ENCODE measurements at regions not wholly inside any gene's neighbourhood (a gene's known extent, or its start where the extent isn't known, plus 50 kb on each side); places are given as distances from the start of the nearest gene placed in this dataset.

DNA sequence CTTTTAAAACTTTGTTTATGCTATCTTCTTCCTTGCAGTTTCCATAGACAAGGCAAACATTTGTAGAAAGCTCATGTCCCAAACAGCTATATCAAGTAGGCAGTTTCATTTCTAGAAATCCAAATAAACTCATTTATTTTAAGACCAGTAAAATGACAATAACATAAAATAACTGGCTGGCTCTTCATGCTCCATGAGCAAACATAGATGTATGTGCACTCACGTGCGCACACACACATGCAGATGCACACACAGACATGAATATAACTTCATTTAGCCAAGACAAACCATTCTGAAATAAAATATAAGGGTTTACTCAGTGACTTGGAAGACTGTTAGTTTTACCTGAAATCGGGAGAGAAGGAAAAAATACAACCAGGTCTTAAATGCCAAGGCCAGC lies 176.5 kb upstream of the GAS1 start:
- no peak overlapping the region for H3K27ac ChIP-seq
- H3K9me3 ChIP-seq (replicated peaks) = no peaks in the 10 kb centered on the region
- no peaks in the 10 kb centered on the region for H3K36me3 ChIP-seq
- no peak for DNase-seq (ENCODE audit: low read depth in 1 of 2, low spot score in 2 of 2)
- no peaks in the 10 kb centered on the region for H3K27me3 ChIP-seq (replicated peaks)
- H3K4me3 ChIP-seq = no peak overlapping the region
- peaks cover 15% of the 10 kb centered on the region for H3K4me1 ChIP-seq (replicated peaks)

GRCh38 chr9:87125819-87126218 lies 178.5 kb upstream of the GAS1 start:
- Histone ChIP-seq H3K36me3 (no peaks in the 10 kb centered on the region), H3K4me3 (no peak overlapping the region), H3K4me1 (replicated peaks) (peaks cover 18% of the 10 kb centered on the region), H3K27ac (no peak overlapping the region), H3K9me3 (replicated peaks) (no peaks in the 10 kb centered on the region), H3K27me3 (replicated peaks) (no peaks in the 10 kb centered on the region)
- DNase-seq (ENCODE audit: low read depth in 1 of 2, low spot score in 2 of 2) = no peak

- Histone ChIP-seq H3K9me3 (replicated peaks) (no peaks in the 10 kb centered on the region), H3K4me1 (replicated peaks) (peaks cover 18% of the 10 kb centered on the region), H3K27me3 (replicated peaks) (no peaks in the 10 kb centered on the region), H3K36me3 (no peaks in the 10 kb centered on the region), H3K4me3 (no peak overlapping the region), H3K27ac (no peak overlapping the region)
- DNase-seq (ENCODE audit: low read depth in 1 of 2, low spot score in 2 of 2) = no peak
Measured at GRCh38 chr9:87127543-87127942, 180.2 kb upstream of the GAS1 start.

DNA sequence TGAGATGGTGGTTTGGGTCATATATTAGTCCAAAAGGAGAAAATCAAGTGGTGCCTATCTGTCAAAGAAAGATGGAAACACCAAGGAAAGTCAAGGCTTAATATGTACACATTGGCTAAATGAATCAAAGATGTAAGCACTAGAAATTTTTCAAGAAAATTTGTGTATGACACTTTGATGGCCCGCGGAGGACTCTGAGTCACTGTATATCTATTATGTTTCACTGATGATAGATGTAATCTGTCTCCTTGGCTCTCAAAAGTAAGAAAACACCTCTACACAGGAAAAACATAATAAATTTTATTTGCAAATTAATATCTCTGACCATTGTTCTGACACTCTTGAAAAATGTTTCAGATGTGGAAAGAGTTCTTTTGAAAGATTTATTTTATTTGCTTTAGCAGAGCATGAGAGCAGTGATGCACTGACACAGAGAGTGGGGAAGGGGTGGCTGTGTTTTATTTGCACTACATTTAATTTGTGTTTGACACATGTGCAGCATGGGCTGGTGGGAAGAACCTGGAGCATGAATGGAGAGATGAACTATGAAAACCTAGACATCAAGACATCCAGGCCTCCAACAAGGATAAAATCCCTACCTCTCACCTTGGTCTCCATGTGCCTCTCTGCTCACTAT lies 180.8 kb upstream of the GAS1 start:
- Histone ChIP-seq H3K4me3 (no peak overlapping the region), H3K27ac (no peak overlapping the region), H3K4me1 (replicated peaks) (peaks cover 13% of the 10 kb centered on the region), H3K9me3 (replicated peaks) (no peaks in the 10 kb centered on the region), H3K36me3 (no peaks in the 10 kb centered on the region), H3K27me3 (replicated peaks) (no peaks in the 10 kb centered on the region)
- no peak for DNase-seq (ENCODE audit: low read depth in 1 of 2, low spot score in 2 of 2)

GRCh38 chr9:87128844-87129493 lies 181.7 kb upstream of the GAS1 start:
- Histone ChIP-seq H3K9me3 (replicated peaks) (no peaks in the 10 kb centered on the region), H3K27ac (no peak overlapping the region)

GRCh38 chr9:87135074-87135473 lies 187.8 kb upstream of the GAS1 start:
- Histone ChIP-seq H3K36me3 (no peaks in the 10 kb centered on the region), H3K27ac (no peak overlapping the region), H3K9me3 (replicated peaks) (no peaks in the 10 kb centered on the region), H3K4me1 (replicated peaks) (0 out of 2 replicates have a peak, but pooled peaks cover 3% of the 10 kb centered on the region), H3K27me3 (replicated peaks) (no peaks in the 10 kb centered on the region), H3K4me3 (no peak overlapping the region)
- DNase-seq (ENCODE audit: low read depth in 1 of 2, low spot score in 2 of 2) = no peak

More at GRCh38 chr9:87128844-87129493, 181.7 kb upstream of the GAS1 start:
- Histone ChIP-seq H3K27me3 (replicated peaks) (no peaks in the 10 kb centered on the region), H3K36me3 (no peaks in the 10 kb centered on the region), H3K4me1 (replicated peaks) (peaks cover 4% of the 10 kb centered on the region), H3K4me3 (no peak overlapping the region)
- DNase-seq (ENCODE audit: low read depth in 1 of 2, low spot score in 2 of 2) = no peak

DNA sequence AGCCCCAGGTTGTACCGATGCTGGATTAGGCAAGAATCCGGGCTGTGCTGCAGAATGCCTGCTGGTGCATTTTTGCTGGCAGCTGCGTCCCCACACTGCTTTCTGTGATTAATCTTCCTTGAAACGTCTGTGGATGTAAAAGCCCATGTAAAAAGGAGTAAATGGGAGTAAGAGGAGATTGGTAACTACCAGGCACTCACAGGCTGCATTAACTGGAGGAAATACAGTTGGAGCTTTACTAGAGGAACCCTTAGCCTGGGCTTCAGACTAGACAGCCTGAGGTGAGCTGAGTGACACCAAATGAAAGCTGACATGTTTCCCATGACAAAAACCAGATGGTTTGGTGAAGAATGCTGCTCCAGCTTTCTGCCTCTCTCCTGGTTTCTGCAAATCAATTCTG lies 190.4 kb upstream of the GAS1 start:
- H3K9me3 ChIP-seq (replicated peaks) = no peaks in the 10 kb centered on the region
- no peaks in the 10 kb centered on the region for H3K4me1 ChIP-seq (replicated peaks)
- H3K36me3 ChIP-seq = no peaks in the 10 kb centered on the region
- no peak overlapping the region for H3K4me3 ChIP-seq
- H3K27ac ChIP-seq = no peak overlapping the region
- H3K27me3 ChIP-seq (replicated peaks) = no peaks in the 10 kb centered on the region
- no peak for DNase-seq (ENCODE audit: low read depth in 1 of 2, low spot score in 2 of 2)

- no peak for DNase-seq (ENCODE audit: low read depth in 1 of 2, low spot score in 2 of 2)
- Histone ChIP-seq H3K9me3 (replicated peaks) (no peaks in the 10 kb centered on the region), H3K4me3 (no peak overlapping the region), H3K36me3 (no peaks in the 10 kb centered on the region), H3K4me1 (replicated peaks) (no peaks in the 10 kb centered on the region), H3K27me3 (replicated peaks) (no peaks in the 10 kb centered on the region), H3K27ac (no peak overlapping the region)
Measured at GRCh38 chr9:87138128-87139040, 191.1 kb upstream of the GAS1 start.

DNA sequence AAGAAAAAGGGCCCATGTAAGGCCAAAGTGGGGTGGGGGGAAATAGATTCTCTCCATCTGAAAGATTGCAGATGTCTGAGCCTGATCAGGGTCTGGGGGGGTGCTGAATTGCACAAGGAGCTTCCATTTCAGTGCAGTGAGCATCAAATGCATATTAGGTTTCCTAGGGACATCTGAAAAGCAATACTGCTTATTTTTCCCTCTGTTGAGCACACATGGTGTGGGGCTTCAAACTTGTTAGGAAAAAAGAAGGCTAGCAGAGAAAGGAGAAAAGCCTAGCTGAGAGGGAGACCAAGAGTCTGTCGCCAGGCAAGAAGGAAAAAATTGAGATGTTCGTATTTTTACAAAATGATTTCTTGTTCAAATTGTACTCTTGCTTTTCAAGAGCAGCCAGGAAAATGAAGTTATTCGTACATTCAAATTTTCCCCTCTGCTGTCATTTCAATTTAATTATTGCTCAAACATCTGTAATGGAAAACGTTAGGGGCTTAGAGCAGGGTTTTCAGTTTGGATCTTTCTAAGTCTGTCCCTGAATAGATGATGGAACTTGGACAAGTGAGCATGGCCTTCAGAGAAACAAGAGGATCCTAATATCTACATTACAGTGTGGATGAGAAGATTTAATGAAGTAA lies 191.9 kb upstream of the GAS1 start:
- no peak for DNase-seq (ENCODE audit: low read depth in 1 of 2, low spot score in 2 of 2)
- Histone ChIP-seq H3K4me3 (no peak overlapping the region), H3K36me3 (no peaks in the 10 kb centered on the region), H3K27me3 (replicated peaks) (no peaks in the 10 kb centered on the region), H3K27ac (no peak overlapping the region), H3K4me1 (replicated peaks) (no peaks in the 10 kb centered on the region), H3K9me3 (replicated peaks) (no peaks in the 10 kb centered on the region)

DNA sequence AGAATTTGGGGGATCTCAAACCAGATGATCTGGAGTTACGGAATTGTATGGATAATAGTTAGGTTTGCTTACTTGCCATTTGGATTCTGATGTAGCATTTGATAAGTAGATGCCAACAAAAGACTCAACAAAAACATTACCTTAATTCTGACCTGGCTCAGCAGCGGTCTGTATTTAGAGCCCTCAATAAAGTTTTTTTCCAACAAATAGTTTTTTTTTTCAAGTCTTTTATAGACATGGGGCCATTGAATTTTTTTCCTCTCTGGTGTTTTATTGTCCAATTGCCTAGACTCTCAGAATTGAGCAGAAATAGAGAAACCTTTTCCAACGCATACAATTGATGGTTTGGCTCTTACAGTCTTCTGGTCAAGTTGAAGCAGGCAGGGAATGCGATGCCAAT lies 192.8 kb upstream of the GAS1 start:
- no peaks in the 10 kb centered on the region for H3K9me3 ChIP-seq (replicated peaks)
- DNase-seq (ENCODE audit: low read depth in 1 of 2, low spot score in 2 of 2) = no peak
- H3K4me3 ChIP-seq = no peak overlapping the region
- H3K36me3 ChIP-seq = no peaks in the 10 kb centered on the region
- H3K27me3 ChIP-seq (replicated peaks) = no peaks in the 10 kb centered on the region
- H3K27ac ChIP-seq = no peak overlapping the region
- no peaks in the 10 kb centered on the region for H3K4me1 ChIP-seq (replicated peaks)

- H3K27ac ChIP-seq = no peak overlapping the region
- no peak for DNase-seq (ENCODE audit: low read depth in 1 of 2, low spot score in 2 of 2)
- no peaks in the 10 kb centered on the region for H3K36me3 ChIP-seq
- H3K4me3 ChIP-seq = no peak overlapping the region
- H3K27me3 ChIP-seq (replicated peaks) = no peaks in the 10 kb centered on the region
- H3K9me3 ChIP-seq (replicated peaks) = no peaks in the 10 kb centered on the region
- H3K4me1 ChIP-seq (replicated peaks) = no peaks in the 10 kb centered on the region
Measured at GRCh38 chr9:87140605-87141109, 193.4 kb upstream of the GAS1 start.

DNA sequence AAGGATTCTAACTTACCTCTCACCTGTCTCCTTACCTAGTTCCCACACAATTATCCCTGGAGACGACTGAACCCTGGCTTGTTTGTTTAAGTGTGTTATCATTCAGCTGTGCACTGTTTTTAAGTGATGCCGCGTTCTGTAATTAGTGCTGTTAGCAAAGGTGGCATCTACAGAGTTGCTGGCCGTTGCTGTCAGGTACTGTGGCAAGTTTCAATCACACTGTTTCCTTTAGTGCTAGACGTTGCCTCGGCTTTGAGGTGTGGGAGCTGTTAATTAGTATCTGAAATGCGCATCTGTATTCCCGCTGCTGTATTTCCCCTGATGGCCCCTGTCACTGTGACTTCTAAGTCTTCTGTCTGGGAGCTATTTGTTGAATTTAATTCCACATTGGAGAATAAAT lies 193.8 kb upstream of the GAS1 start:
- Histone ChIP-seq H3K9me3 (replicated peaks) (no peaks in the 10 kb centered on the region), H3K27ac (no peak overlapping the region), H3K4me3 (no peak overlapping the region), H3K36me3 (no peaks in the 10 kb centered on the region), H3K4me1 (replicated peaks) (no peaks in the 10 kb centered on the region), H3K27me3 (replicated peaks) (no peaks in the 10 kb centered on the region)
- no peak for DNase-seq (ENCODE audit: low read depth in 1 of 2, low spot score in 2 of 2)

DNA sequence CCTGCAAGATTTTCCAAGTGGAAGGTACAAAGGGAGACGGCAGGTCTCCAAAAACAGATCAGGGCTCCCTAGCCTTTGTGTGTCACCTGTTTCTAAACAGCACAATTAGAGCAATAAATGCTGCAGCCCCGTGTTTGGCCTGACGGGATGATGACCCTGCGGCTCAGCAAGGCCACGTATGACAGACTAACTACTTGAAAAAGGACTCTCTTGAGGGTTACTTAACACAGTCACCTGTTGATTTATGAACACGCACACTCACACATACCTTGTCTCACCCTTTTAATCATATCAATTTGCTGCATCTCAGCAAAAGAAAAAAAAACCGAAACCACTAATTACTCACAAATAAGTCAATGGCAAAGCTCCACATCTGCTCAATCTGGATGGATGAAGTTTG lies 199.6 kb upstream of the GAS1 start:
- no peaks in the 10 kb centered on the region for H3K27me3 ChIP-seq (replicated peaks)
- H3K4me1 ChIP-seq (replicated peaks) = peaks cover 20% of the 10 kb centered on the region
- H3K27ac ChIP-seq = no peak overlapping the region
- no peaks in the 10 kb centered on the region for H3K9me3 ChIP-seq (replicated peaks)
- H3K36me3 ChIP-seq = no peaks in the 10 kb centered on the region
- no peak for DNase-seq (ENCODE audit: low read depth in 1 of 2, low spot score in 2 of 2)
- no peak overlapping the region for H3K4me3 ChIP-seq
